GM20000 (cell line): ENCODE measurements at regions not wholly inside any gene's neighbourhood (a gene's known extent, or its start where the extent isn't known, plus 50 kb on each side); places are given as distances from the start of the nearest gene placed in this dataset.

ENCODE experiments used
- DNase-seq: peaks from one replicate; pipeline ENCODE4 v3.0.0; 2012; ENCODE audit warnings: low spot score
- CTCF ChIP-seq: IDR thresholded peaks from 2 replicates; pipeline ENCODE4 v1.5.1; 2012; ENCODE audit warnings: mild to moderate bottlenecking, control low read depth; ENCODE audit errors: extremely low read depth, missing control alignments

GRCh38 chr1:69128204-69128603, 439.5 kb upstream of the LRRC7 start:
- no peak for TF ChIP-seq CTCF
- no peak for DNase-seq

- DNase-seq: no peak
Measured at GRCh38 chr1:69129538-69129937, 438.2 kb upstream of the LRRC7 start.

GRCh38 chr1:69138172-69138571, 429.6 kb upstream of the LRRC7 start:
- TF ChIP-seq CTCF: no peak
- DNase-seq: no peak

More at GRCh38 chr1:69129538-69129937, 438.2 kb upstream of the LRRC7 start:
- no peak for TF ChIP-seq CTCF

GRCh38 chr1:69139007-69139406, 428.7 kb upstream of the LRRC7 start:
- no peak for DNase-seq
- TF ChIP-seq CTCF: no peak

- TF ChIP-seq CTCF: no peak
- DNase-seq: no peak
Measured at GRCh38 chr1:69146303-69146702, 421.4 kb upstream of the LRRC7 start.

GRCh38 chr1:69148731-69149130, 419.0 kb upstream of the LRRC7 start:
- DNase-seq: no peak
- no peak for TF ChIP-seq CTCF

GRCh38 chr1:69157046-69157756, 410.5 kb upstream of the LRRC7 start:
- DNase-seq: no peak
- TF ChIP-seq CTCF: no peak
